Ovary (tissue), 3 donors: ENCODE measurements at regions not wholly inside any gene's neighbourhood (a gene's known extent, or its start where the extent isn't known, plus 50 kb on each side); places are given as distances from the start of the nearest gene placed in this dataset.

Experiments used
- CTCF ChIP-seq, 3 donors: fragments of 450-650 bp in 2 of 3; fragments of 200-600 bp in 1 of 3; IDR thresholded peaks; one replicate each; pipeline versions ENCODE4 v1.5.1 to v1.8.0; 2016 to 2022; ENCODE audit warnings: antibody characterized with exemption in 3 of 3, mild to moderate bottlenecking in 1 of 3
- EP300 ChIP-seq: sonication (generic); formaldehyde crosslinking; IDR thresholded peaks from one replicate; pipeline ENCODE4 v1.6.1; 2017; ENCODE audit warnings: antibody characterized with exemption
- POLR2A ChIP-seq: fragments of 450-650 bp; IDR thresholded peaks from one replicate; pipeline ENCODE4 v1.6.1; 2017; ENCODE audit warnings: antibody characterized with exemption, mild to moderate bottlenecking, moderate library complexity
- donor health status: DM: no; HTN: no; CAD: no.

GRCh38 chr2:545711-546650 is 131.2 kb downstream of the TMEM18 start:
- no peak for TF ChIP-seq POLR2A
- TF ChIP-seq CTCF (IDR thresholded peaks at IDR 0.05) = no peak
- TF ChIP-seq EP300 = no peak
